PC-3 (cell line): ENCODE measurements at regions not wholly inside any gene's neighbourhood (a gene's known extent, or its start where the extent isn't known, plus 50 kb on each side); places are given as distances from the start of the nearest gene placed in this dataset.
"Not testable (repeated sequence)": the region's sequence is repeated elsewhere in the genome, so short reads cannot be mapped to it uniquely, and the experiment has no call there.

Experiments
- EZH2phosphoT487 ChIP-seq: fragments of 300-600 bp; sonication (generic); IDR thresholded peaks from 2 replicates; pipeline ENCODE4 v1.6.1; 2018; ENCODE audit warnings: mild to moderate bottlenecking, antibody characterized with exemption, low read length, borderline replicate concordance
- TF ChIP-seq, protein P1 (sequence below): fragments of 300-600 bp; sonication (generic); conservative IDR thresholded peaks from 2 replicates; pipeline ENCODE4 v1.5.1; 2017; ENCODE audit warnings: antibody characterized with exemption, low read depth, mild to moderate bottlenecking, low read length

DNA sequence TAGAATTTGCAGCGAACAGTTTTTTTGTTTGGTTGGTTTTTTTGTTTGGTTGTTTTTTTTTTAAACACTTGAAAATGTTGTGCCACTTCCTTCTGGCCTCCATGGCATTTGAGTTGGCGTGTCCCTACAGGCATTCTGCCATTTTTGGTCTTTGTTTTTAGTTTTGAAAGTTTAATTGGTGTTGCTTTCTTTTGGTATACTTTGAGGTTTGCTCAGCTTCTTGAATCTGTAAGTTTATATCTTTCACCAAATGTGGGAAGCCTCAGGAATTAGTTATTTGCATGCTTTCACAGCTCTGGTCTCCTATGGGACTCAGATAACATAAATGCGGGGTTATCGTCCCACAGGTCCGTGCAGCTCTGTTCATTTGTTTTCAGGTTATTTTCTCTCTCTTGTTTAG, 55.9 kb downstream of the VPREB1 start:
- TF ChIP-seq, protein P1, sequence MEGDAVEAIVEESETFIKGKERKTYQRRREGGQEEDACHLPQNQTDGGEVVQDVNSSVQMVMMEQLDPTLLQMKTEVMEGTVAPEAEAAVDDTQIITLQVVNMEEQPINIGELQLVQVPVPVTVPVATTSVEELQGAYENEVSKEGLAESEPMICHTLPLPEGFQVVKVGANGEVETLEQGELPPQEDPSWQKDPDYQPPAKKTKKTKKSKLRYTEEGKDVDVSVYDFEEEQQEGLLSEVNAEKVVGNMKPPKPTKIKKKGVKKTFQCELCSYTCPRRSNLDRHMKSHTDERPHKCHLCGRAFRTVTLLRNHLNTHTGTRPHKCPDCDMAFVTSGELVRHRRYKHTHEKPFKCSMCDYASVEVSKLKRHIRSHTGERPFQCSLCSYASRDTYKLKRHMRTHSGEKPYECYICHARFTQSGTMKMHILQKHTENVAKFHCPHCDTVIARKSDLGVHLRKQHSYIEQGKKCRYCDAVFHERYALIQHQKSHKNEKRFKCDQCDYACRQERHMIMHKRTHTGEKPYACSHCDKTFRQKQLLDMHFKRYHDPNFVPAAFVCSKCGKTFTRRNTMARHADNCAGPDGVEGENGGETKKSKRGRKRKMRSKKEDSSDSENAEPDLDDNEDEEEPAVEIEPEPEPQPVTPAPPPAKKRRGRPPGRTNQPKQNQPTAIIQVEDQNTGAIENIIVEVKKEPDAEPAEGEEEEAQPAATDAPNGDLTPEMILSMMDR: not testable (repeated sequence)
- not testable (repeated sequence) for TF ChIP-seq EZH2phosphoT487
